H9 (cell line): ENCODE measurements at regions not wholly inside any gene's neighbourhood (a gene's known extent, or its start where the extent isn't known, plus 50 kb on each side); places are given as distances from the start of the nearest gene placed in this dataset.

Source experiments
- DNase-seq: peaks from one replicate; pipeline ENCODE4 v3.0.0-alpha.2; 2017
- H2AFZ ChIP-seq: one replicate; pipeline ENCODE4 v1.6.1; 2013; ENCODE audit warnings: mild to moderate bottlenecking, low read length, control low read depth, moderate library complexity
- H2AK5ac ChIP-seq: 2 replicates; pipeline ENCODE4 v1.6.1; 2013; ENCODE audit warnings: low read length, control low read depth, mixed read lengths; ENCODE audit not compliant: insufficient read length
- H2BK120ac ChIP-seq: one replicate; pipeline ENCODE4 v1.6.1; 2013; ENCODE audit warnings: low read depth, mild to moderate bottlenecking, low read length, control low read depth, inconsistent platforms; ENCODE audit not compliant: poor library complexity, severe bottlenecking
- H2BK12ac ChIP-seq: 2 replicates; pipeline ENCODE4 v1.6.1; 2013; ENCODE audit warnings: low read length, control low read depth, mixed read lengths, low read depth; ENCODE audit not compliant: insufficient read length
- H2BK15ac ChIP-seq: 2 replicates; pipeline ENCODE4 v1.6.1; 2013; ENCODE audit warnings: low read depth, low read length, control low read depth
- H2BK20ac ChIP-seq: one replicate; pipeline ENCODE4 v1.6.1; 2013; ENCODE audit warnings: low read depth, mild to moderate bottlenecking, low read length, control low read depth, inconsistent platforms; ENCODE audit not compliant: poor library complexity, severe bottlenecking
- H2BK5ac ChIP-seq: 2 replicates; pipeline ENCODE4 v1.6.1; 2013; ENCODE audit warnings: low read length, control low read depth, mixed read lengths; ENCODE audit not compliant: insufficient read length
- H3K14ac ChIP-seq: 2 replicates; pipeline ENCODE4 v1.6.1; 2013; ENCODE audit warnings: low read length, control low read depth; ENCODE audit not compliant: insufficient read depth
- H3K18ac ChIP-seq: 2 replicates; pipeline ENCODE4 v1.6.1; 2013; ENCODE audit warnings: low read depth, mild to moderate bottlenecking, mixed read lengths, low read length, control low read depth; ENCODE audit not compliant: insufficient read length
- H3K23ac ChIP-seq: 2 replicates; pipeline ENCODE4 v1.6.1; 2013; ENCODE audit warnings: low read length, control low read depth, mixed read lengths, low read depth; ENCODE audit not compliant: insufficient read length
- H3K23me2 ChIP-seq: 2 replicates; pipeline ENCODE4 v1.6.1; 2013; ENCODE audit warnings: low read depth, mild to moderate bottlenecking, mixed read lengths, low read length, control low read depth; ENCODE audit not compliant: insufficient read length, poor library complexity, severe bottlenecking
- H3K27ac ChIP-seq: 2 replicates; pipeline ENCODE4 v1.5.1; 2013; ENCODE audit warnings: low read length, control low read depth, mixed read lengths, low read depth; ENCODE audit not compliant: insufficient read length
- H3K27me3 ChIP-seq: 2 replicates; pipeline ENCODE4 v1.6.1; 2013; ENCODE audit warnings: low read length, control low read depth, inconsistent platforms; ENCODE audit not compliant: insufficient read depth
- H3K4ac ChIP-seq: 2 replicates; pipeline ENCODE4 v1.6.1; 2013; ENCODE audit warnings: low read depth, mild to moderate bottlenecking, control low read depth, inconsistent platforms, low read length, moderate library complexity
- H3K4me1 ChIP-seq: 2 replicates; pipeline ENCODE4 v1.6.1; 2013; ENCODE audit warnings: low read length, control low read depth, inconsistent platforms; ENCODE audit not compliant: insufficient read depth
- H3K4me2 ChIP-seq: 2 replicates; pipeline ENCODE4 v1.6.1; 2013; ENCODE audit warnings: low read length, control low read depth, mixed read lengths; ENCODE audit not compliant: insufficient read length, insufficient read depth
- H3K56ac ChIP-seq: 2 replicates; pipeline ENCODE4 v1.6.1; 2013; ENCODE audit warnings: low read depth, mild to moderate bottlenecking, mixed read lengths, low read length, control low read depth; ENCODE audit not compliant: insufficient read length
- H3K79me1 ChIP-seq: 2 replicates; pipeline ENCODE4 v1.6.1; 2013; ENCODE audit warnings: low read depth, mild to moderate bottlenecking, moderate library complexity, low read length, control low read depth, inconsistent platforms; ENCODE audit not compliant: insufficient read depth, poor library complexity, severe bottlenecking
- H3K79me2 ChIP-seq: 2 replicates; pipeline ENCODE4 v1.6.1; 2013; ENCODE audit warnings: low read length, control low read depth, inconsistent platforms; ENCODE audit not compliant: insufficient read depth
- H3K9ac ChIP-seq: 2 replicates; pipeline ENCODE4 v1.6.1; 2013; ENCODE audit warnings: low read length, control low read depth, mixed read lengths; ENCODE audit not compliant: insufficient read length; ENCODE audit errors: extremely low read depth
- H3K9me3 ChIP-seq: one replicate; pipeline ENCODE4 v1.6.1; 2013; ENCODE audit warnings: low read depth, low read length, inconsistent platforms; ENCODE audit not compliant: control insufficient read depth
- H3T11ph ChIP-seq: one replicate; pipeline ENCODE4 v1.6.1; 2013; ENCODE audit warnings: mild to moderate bottlenecking, low read length, control low read depth, inconsistent platforms
- H4K20me1 ChIP-seq: one replicate; pipeline ENCODE4 v1.6.1; 2013; ENCODE audit not compliant: control insufficient read depth, insufficient read length, insufficient read depth
- H4K5ac ChIP-seq: 2 replicates; pipeline ENCODE4 v1.6.1; 2013; ENCODE audit warnings: low read depth, mild to moderate bottlenecking, mixed read lengths, low read length, control low read depth; ENCODE audit not compliant: insufficient read length
- H4K8ac ChIP-seq: replicated peaks from 2 replicates; pipeline ENCODE4 v1.6.1; 2013; ENCODE audit warnings: low read length, control low read depth, mixed read lengths, low read depth; ENCODE audit not compliant: insufficient read length
- H4K91ac ChIP-seq: 2 replicates; pipeline ENCODE4 v1.6.1; 2013; ENCODE audit warnings: low read depth, mild to moderate bottlenecking, moderate library complexity, mixed read lengths, low read length, control low read depth; ENCODE audit not compliant: insufficient read length
- H3K27ac Mint-ChIP-seq, 3 experiments: 2 replicates in 2 of 3; 3 replicates in 1 of 3; pipeline ENCODE4 v1.8.0; 2020 to 2021; ENCODE audit warnings: mixed read lengths in 3 of 3, mild to moderate bottlenecking in 1 of 3, moderate library complexity in 1 of 3
- H3K27me3 Mint-ChIP-seq: 2 replicates; pipeline ENCODE4 v1.8.0; 2021; ENCODE audit warnings: low read depth, mild to moderate bottlenecking, moderate library complexity, mixed read lengths
- H3K36me3 Mint-ChIP-seq, 3 experiments: 2 replicates in 2 of 3; 3 replicates in 1 of 3; pipeline ENCODE4 v1.8.0; 2020 to 2021; ENCODE audit warnings: low read depth in 3 of 3, mixed read lengths in 3 of 3; ENCODE audit not compliant: insufficient read depth in 1 of 3
- H3K4me1 Mint-ChIP-seq, 2 experiments: 2 replicates each; pipeline ENCODE4 v1.8.0; 2020; ENCODE audit warnings: mixed read lengths in 2 of 2
- H3K4me3 Mint-ChIP-seq, 2 experiments: 2 replicates in 1 of 2; 3 replicates in 1 of 2; pipeline ENCODE4 v1.8.0; 2020 to 2021; ENCODE audit warnings: mild to moderate bottlenecking in 2 of 2, mixed read lengths in 2 of 2, moderate library complexity in 1 of 2
- H3K9me3 Mint-ChIP-seq, 2 experiments: 2 replicates in 1 of 2; 3 replicates in 1 of 2; pipeline ENCODE4 v1.8.0; 2020; ENCODE audit warnings: mild to moderate bottlenecking in 2 of 2, mixed read lengths in 2 of 2, moderate library complexity in 1 of 2
- whole genome bisulfite sequencing: extraction: QIAGEN DNeasy Blood & Tissue Kit; methylation state at CpG from one replicate; pipeline ENCODE4 v1.1.7; 2013; ENCODE audit warnings: missing lambda C conversion rate, low lambda C conversion rate, mixed read lengths; ENCODE audit not compliant: insufficient read length; ENCODE audit errors: extremely low coverage; 5-methylcytosine and 5-hydroxymethylcytosine counted together
- TF ChIP-seq, protein P1 (sequence below): fragments of 200-600 bp; sonication (generic); conservative IDR thresholded peaks from 3 replicates; pipeline ENCODE4 v1.8.0; 2021; ENCODE audit warnings: antibody characterized with exemption, mild to moderate bottlenecking

DNA sequence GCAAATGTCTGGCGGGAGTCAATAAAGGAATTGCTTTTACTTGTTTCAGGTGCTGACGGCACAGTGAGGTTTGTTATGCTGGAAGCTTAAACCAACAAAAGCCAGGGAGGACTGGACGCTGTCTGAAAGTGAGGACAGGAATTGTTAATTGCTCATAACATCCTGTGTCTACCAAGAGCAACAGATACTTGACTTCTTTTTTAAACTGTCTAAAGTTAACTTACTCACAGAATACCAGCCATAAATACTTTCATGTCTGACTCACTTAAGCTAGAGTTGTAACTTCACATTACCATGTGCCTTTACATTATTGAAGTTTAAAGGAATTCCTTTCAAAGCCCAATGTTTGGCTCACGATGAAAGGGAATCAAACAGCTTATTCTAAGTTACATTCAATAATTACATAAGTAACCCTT is 252.7 kb upstream of the SHH start:
- no peak overlapping the region for H2BK120ac ChIP-seq
- H3K56ac ChIP-seq, result no peak overlapping the region
- no CpG with 5 or more reads among the region's 4 CpGs for WGBS
- no peaks in the 10 kb centered on the region for H3K9me3 ChIP-seq
- no peak overlapping the region for H3K14ac ChIP-seq
- DNase-seq, result no peak
- no peak overlapping the region for H2AFZ ChIP-seq
- H3K4me2 ChIP-seq, result no peak overlapping the region
- H2BK12ac ChIP-seq, result no peak overlapping the region
- no peak overlapping the region for H2BK15ac ChIP-seq
- no peak overlapping the region for H4K91ac ChIP-seq
- H3K4ac ChIP-seq, result no peak overlapping the region
- H3K79me1 ChIP-seq, result no peaks in the 10 kb centered on the region
- no peak overlapping the region for H3K23ac ChIP-seq
- no peak overlapping the region for H3K18ac ChIP-seq
- H3K27ac Mint-ChIP-seq, result no peak overlapping the region
- H3K9me3 Mint-ChIP-seq, result peaks cover 10 to 29% of the 10 kb centered on the region in 2 experiments
- no peak overlapping the region for H3T11ph ChIP-seq
- no peaks in the 10 kb centered on the region for H3K23me2 ChIP-seq
- no peak overlapping the region for H3K9ac ChIP-seq
- H3K79me2 ChIP-seq, result no peaks in the 10 kb centered on the region
- no peaks in the 10 kb centered on the region for H4K20me1 ChIP-seq
- TF ChIP-seq, protein P1, sequence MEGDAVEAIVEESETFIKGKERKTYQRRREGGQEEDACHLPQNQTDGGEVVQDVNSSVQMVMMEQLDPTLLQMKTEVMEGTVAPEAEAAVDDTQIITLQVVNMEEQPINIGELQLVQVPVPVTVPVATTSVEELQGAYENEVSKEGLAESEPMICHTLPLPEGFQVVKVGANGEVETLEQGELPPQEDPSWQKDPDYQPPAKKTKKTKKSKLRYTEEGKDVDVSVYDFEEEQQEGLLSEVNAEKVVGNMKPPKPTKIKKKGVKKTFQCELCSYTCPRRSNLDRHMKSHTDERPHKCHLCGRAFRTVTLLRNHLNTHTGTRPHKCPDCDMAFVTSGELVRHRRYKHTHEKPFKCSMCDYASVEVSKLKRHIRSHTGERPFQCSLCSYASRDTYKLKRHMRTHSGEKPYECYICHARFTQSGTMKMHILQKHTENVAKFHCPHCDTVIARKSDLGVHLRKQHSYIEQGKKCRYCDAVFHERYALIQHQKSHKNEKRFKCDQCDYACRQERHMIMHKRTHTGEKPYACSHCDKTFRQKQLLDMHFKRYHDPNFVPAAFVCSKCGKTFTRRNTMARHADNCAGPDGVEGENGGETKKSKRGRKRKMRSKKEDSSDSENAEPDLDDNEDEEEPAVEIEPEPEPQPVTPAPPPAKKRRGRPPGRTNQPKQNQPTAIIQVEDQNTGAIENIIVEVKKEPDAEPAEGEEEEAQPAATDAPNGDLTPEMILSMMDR, result no peak
- H4K8ac ChIP-seq, result no peak overlapping the region
- no peak overlapping the region for H2BK20ac ChIP-seq
- H3K4me3 Mint-ChIP-seq, result no peak overlapping the region
- H3K27ac ChIP-seq, result no peak overlapping the region
- no peaks in the 10 kb centered on the region for H3K27me3 ChIP-seq
- H3K36me3 Mint-ChIP-seq, result peaks cover 0 to 4% (median 2%) of the 10 kb centered on the region in 3 experiments; a peak in 3 of 7 replicates
- H3K27me3 Mint-ChIP-seq, result peaks cover 10% of the 10 kb centered on the region
- H3K4me1 Mint-ChIP-seq, result no peaks in the 10 kb centered on the region
- no peaks in the 10 kb centered on the region for H3K4me1 ChIP-seq
- H2AK5ac ChIP-seq, result no peak overlapping the region
- no peak overlapping the region for H4K5ac ChIP-seq
- H2BK5ac ChIP-seq, result no peak overlapping the region
